ENCODE measurements at regions not wholly inside any gene's neighbourhood (a gene's known extent, or its start where the extent isn't known, plus 50 kb on each side); places are given as distances from the start of the nearest gene placed in this dataset.

DNA sequence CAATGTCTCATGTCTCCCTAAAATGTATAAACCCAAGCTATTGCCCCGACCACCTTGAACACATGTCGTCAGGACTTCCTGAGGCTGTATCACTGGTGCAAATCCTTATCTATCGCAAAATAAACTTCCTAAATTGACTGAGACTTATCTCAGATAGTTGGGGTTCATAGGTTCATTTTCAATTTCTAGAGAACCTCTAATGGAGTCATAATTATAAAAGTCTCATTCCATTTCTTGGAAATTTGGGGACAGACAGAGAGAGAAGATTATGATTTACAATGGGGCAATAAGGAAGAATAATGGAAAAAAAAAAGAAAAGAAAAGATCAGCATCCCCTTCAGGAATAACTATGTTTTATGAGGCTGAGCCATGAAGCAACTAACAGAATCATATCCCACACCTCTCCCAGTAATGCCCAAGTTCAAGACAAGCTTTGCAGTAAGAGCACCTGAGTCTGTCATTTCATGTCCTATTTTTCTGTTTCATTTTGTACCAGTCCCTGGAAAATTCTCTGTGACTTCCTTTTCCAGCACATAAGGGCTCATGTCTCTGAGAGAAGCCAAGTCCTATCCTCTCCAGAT, 70.0 kb upstream of the ETS2 start:
- no peak for DNase-seq (ENCODE audit: low read depth in 1 of 2, low spot score in 1 of 2)

DNA sequence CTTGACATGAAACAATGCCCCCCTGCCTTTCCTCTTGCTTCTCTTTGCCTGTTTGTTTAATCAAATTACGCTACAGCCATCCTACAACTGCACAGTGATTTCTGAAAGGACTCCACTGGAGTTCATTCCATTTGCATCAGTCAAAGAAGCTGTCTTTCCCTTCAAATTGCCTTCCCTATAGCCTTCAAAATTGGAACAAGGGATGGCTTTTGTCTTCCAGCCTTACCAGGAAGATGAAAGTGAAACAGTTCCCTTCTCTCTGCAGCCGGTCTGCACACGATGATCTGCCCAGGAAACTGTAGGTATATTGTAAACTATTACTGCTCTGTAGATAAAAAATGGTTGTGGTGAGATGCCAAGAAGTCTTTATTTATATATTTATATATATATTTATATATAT, 65.6 kb upstream of the ETS2 start:
- DNase-seq (ENCODE audit: low read depth in 1 of 2, low spot score in 1 of 2): no peak

DNA sequence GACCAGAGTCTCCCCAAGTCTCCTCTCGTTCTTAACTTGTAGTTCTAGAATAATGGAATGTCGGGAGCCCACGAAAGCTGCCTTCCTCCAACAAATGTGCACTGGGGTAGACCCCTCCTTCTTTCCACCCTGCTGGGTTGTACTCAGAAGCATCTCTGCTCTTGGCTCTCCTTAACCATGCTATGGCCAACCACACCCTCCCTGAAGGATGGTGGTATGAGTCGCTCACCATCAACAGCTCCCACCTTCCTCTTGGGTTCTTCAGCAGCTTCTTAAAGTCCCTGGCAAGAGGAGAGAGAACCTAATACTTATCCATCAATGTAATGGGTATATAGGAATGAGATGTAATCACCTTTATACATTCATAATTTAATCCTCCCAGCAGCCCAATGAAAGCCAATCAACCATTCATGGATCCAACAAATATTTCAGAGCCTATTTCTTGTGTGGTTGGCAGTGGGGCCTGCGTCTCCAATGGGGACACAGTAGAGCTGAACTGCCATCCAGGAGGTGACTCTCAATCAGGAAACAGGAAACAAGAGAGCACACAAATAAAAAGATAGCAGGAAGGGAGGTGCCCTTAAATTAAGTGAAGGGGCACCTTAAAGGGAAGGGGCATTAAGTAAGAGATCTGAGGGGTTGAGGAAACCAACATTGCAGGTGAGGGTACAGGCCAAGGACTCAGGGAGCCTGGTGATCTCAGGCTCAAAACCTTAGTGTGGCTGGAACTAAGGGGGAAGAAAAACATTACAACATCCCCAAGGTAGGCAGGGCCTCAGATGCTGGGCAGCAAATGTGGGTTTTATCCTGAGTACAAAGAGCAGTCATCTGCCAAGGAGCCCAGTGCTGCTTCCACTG, 64.4 kb upstream of the ETS2 start:
- DNase-seq (ENCODE audit: low read depth in 1 of 2, low spot score in 1 of 2): no peak

DNA sequence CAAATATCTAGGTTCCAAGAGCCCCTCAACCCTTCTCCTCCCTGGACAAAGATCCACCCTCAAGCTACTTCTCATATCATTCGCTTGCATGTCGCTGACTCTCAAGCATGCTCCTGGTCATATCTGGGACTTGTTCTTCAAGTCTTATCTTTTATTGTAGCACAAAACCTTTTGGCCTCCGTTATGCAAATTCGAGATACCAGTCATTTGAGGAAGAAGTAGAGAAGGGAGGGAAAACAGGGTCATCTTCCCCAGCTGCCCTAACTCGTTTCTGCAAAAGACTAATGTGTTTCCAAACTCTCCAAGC, 63.8 kb upstream of the ETS2 start:
- no peak for DNase-seq (ENCODE audit: low read depth in 1 of 2, low spot score in 1 of 2)

DNA sequence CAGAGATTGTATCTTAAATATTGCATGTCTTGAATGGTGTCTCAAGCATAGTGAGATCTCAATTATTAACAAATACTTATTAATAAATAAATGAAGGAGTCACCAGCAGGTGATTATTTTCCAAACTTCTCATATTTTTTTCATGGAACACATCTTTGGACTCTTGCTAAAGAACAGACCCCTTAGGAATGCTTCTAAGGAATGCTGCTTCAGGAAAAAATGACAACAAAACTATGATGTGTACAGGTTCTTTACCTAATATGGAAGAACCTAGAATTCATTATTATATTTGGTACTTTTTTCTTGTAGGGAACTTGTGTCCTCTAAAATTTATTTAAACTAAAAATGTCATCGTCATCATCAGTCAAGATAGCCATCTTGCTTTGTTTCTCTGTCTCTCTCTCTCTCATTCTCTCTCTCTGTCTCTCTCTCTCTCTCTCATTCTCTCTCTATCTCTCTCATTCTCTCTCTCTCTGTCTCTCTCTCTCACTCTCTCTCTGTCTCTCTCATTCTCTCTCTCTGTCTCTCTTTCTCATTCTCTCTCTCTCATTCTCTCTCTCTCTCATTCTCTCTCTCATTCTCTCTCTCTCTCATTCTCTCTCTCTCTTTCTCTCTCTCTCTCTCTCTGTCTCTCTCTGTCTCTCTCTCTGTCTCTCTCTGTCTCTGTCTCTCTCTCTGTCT, 63.0 kb upstream of the ETS2 start:
- DNase-seq (ENCODE audit: low read depth in 1 of 2, low spot score in 1 of 2): no peak

DNA sequence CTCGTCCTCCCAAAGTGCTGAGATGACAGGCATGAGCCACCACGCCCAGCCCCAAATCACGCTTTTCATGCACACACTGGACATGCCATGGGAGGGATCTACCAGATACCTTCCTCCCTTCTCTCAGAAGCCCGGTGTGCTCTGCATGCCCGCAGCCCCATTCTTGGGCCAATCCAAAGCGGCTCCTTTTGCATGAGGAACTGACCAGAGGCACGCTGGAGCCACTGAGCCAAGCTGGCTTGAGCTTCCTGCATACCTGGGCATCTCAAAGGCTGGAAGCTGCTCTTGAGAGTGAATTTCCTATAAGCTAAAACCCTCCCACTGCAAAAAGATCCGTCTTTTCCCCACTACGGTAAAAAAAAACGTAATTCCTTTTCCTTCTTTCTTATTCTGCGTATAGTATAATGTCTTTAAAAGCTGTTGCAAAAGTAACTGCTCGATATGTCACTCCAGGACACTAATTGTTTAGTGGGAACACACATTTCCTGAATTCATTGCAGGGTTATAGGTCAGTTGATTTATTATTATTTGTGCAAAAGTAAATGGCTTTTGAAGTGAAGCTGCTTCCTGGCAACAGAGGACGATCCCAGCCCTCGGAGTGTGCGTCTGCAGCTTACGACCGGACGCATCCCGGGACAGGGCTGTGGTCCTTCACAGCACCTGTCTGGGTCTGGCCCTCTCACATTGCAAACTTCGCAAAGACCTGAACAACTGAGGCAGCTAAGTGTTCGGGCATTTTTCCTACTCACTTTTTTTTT, 61.8 kb upstream of the ETS2 start:
- DNase-seq (ENCODE audit: low read depth in 1 of 2, low spot score in 1 of 2): no peak

DNA sequence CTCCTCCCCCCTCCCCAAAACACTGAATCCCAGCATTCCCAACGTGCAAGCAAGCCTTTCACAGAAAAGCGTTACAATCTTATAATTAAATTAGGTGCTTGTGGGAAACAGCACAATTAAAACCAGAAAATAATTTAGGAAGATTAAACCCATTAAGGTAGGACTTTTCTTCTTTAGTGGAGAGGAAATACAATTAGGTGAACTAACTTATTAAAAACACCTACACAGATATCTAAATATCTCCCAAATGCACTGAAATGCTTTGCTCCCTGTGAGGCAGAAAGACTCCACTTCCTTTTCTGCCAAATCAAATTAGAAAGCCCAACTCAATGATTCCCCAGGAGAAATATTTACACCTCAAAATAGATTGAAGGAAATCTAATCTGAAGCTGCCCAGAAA, 60.9 kb upstream of the ETS2 start:
- DNase-seq (ENCODE audit: low read depth in 1 of 2, low spot score in 1 of 2): no peak

DNA sequence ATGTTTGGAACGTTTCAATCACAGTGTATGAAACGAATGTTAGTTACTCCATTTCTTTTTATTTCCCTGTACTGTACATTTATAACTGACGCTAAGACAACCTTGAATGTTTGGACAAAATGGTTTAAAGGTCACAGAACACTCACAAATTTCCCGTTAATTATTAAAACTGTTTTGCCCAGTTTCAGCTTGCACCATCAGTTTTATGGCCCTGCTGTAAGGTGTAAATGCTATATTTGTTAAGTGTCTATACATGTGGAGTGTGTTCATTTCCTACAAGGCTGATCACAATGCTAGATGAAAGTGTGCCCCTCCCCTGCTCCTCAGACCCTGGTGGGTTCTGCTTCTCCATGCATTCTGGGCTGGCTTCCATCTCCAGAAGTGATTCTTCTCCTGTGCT, 57.9 kb upstream of the ETS2 start:
- DNase-seq (ENCODE audit: low read depth in 1 of 2, low spot score in 1 of 2): no peak

DNA sequence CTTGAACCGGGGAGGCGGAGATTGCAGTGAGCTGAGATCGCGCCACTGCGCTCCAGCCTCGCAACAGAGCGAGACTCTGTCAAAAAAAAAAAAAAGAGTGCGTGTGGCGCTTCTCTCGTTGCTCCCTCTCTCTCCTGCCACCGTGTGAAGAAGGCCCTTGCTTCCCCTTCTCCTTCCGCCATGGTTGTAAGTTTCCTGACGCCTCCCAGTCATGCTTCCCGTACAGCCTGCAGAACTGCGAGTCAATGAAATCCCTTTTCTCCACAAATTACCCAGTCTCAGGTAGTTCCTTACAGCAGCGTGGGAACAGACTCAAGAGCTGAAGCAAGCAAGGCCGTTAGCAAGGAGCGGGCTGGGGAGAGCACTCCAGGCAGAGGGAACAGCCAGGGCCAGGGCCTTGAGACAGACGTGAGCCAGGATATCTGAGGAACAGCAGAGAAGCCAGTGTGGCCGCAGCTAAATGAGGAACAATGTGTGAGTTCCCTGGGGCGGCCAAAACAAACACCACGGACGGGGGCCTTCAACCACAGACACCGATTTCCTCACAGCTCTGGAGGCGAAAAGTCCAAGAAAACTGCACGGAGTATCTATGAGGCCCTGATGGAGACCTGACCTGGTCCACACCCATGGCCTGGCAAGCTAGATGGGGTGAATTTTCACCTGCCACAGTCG, 54.2 kb upstream of the ETS2 start:
- DNase-seq (ENCODE audit: low read depth in 1 of 2, low spot score in 1 of 2): no peak

DNA sequence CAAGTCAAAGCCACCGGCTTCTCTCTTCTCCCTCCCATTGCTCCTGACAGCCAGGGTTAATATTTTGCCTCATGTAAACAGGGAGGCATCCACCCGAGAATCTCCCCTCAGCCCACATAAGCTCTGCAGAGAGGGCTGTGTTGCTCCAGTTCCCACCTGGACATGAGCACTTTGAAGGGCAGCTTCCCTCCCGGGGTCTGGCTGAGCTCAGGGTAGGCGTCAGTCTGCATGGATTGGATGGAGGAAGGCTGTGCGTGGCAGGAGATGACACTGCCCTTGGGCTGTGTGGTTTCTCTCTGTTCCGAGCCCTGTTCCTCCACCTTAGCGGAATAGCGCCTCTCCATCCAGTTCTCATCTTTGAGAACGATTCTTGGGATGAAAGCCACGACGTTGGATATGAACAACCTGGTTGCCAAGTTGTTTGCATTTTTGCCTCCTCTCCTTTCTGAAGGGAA, 53.7 kb upstream of the ETS2 start:
- no peak for DNase-seq (ENCODE audit: low read depth in 1 of 2, low spot score in 1 of 2)

DNA sequence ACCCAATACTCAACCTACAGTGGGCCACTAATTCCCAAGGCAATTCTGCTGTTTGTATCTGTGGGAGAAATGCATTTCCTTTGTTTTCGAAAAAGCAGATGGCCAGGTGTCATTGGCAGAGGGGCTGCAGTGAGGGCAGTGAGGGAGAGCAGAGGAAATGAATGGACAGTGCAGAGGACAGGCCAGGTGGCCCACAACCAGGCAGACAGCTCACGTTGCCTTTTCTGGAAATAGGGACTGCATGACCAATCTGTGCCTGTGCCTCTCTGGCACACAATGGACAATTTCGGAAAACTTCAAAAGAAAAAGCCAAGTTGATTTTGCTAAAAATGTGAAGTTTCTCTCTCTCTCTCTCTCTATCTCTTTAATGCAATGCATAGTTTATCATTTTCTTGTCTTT, 52.6 kb upstream of the ETS2 start:
- DNase-seq (ENCODE audit: low read depth in 1 of 2, low spot score in 1 of 2): no peak

DNA sequence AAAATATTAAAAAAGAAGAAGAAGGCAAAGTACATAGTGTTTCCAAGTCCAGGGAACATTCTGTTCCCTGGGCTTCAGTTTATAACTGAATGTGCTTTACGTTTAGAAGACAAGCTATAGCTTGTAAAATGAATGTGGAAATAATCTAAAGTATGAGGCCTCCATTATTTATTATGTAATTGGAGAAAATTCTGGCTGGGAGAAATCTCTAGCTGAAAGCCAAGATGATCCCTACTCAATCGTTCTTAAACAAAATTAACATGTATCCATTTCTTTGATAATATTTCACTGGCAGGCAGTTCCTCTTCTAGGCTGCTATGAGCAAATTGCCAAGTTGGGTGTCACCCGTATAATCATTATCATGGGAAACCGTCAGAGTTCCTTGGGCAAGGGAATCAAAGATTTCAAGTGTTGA, 52.2 kb upstream of the ETS2 start:
- no peak for DNase-seq (ENCODE audit: low read depth in 1 of 2, low spot score in 1 of 2)
